ENCODE measurements at regions not wholly inside any gene's neighbourhood (a gene's known extent, or its start where the extent isn't known, plus 50 kb on each side); places are given as distances from the start of the nearest gene placed in this dataset.
"Not testable (repeated sequence)": the region's sequence is repeated elsewhere in the genome, so short reads cannot be mapped to it uniquely, and the experiment has no call there.

DNA sequence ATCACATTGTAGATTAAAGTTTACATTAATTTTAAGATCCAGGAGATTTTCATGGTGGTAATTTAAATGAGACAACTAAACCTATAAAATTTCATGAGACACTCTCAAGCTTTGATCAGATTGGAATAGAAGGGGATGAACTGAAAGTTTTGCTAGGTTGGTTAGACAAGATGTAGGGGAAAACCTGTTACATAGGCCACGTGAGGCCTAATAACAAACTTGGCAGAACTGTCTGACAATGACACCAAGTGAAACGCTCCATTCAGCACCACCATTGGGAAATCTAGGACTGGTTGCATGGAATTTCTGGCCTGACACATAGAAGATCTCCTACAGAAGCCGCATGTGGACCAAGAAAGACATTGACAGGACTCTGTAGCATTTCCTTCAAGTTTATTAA, 87.8 kb upstream of the SLC39A10 start:
- no peak for DNase-seq

DNA sequence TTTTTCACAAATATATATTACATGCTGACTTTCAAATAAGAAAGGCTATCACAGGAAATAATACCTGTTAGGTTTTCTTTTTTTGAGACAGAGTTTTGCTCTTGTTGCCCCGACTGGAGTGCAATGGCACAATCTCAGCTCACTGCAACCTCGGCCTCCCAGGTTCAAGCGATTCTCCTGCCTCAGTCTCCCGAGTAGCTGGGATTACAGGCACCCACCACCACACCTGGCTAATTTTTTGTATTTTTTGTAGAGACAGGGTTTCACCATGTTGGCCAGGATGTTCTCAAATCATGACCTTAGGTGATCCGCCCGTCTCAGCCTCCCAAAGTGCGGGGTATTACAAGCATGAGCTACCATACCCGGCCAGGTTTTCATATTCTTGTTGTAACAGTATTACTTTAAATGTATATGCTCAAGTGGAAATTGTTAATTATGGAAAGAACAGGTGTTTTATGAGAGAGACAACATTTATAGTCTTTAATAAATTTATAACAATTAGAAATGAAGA, 92.3 kb upstream of the SLC39A10 start:
- DNase-seq = not testable (repeated sequence)

DNA sequence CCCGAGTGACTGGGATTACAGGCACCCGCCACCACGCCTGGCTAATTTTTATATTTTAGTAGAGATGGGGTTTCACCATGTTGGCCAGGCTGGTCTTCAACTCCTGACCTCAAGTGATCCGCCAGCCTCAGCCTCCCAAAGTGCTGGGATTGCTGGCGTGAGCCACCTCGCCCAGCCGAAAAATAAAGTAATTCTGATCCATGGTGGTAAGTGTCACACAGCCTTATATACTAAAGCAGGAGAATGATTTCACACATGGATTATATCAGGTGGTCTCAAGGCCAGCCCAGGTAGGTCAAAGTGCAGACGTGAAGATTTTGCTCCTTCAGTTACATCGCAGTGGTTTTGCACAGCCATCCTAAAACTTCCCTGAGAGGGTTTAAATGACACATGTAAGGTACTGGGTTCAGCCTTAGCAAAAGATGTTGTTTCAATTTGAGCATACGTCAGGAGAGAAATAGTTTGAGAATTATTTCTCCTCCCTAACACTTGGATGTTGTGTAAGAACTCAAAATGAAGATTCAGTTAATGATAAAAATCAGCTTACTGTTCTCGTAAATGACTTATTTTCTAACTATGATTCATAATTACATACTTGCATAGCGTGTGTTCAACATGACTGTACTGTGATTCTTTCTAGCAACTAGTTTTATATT, 93.0 kb upstream of the SLC39A10 start:
- no peak for DNase-seq

DNA sequence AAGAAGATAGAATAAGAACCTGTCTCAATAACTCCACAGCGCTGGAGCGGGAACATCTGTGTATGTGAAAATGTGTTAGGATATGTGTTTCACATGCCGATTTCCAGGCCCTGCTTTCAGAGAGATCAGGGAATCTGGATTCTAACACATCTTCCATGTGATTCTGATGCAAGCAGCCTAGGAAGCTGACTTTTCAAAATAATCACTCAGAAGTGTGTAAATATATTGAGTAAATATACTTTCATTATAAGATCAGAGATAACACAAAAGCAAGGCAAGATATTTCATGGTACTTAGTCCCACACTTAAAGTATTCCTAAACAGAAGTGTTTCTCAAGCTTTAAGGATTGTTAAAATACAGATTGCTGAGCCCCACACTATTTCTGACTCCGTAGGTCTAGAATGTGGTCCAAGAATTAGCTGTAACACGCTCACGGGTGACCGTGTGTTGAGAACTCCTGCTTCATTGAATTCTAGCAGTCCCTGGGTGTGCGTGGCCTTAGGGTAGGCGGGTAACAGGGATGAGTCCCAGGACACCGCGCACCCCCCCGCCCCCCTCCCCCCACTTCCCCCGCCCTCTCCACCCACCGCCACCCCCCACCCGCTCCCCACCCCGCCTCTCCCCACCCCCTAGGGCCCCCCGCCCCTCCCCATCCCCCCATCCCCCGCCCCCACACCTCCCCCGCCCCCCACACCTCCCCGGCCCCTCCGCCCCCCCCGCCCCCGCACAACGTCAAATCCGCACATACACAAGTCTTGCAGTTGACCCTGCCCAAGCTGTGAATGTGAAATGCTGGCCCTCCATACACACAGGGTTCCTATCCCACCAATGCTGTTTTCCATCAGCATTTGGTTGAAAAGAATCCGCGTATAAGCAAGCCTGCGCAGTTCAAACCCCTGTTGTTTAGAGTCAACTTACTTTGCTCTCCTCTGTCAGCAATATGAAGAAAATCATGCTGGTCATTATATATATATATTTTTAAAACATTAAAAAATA, 94.2 kb upstream of the SLC39A10 start:
- DNase-seq = no peak

DNA sequence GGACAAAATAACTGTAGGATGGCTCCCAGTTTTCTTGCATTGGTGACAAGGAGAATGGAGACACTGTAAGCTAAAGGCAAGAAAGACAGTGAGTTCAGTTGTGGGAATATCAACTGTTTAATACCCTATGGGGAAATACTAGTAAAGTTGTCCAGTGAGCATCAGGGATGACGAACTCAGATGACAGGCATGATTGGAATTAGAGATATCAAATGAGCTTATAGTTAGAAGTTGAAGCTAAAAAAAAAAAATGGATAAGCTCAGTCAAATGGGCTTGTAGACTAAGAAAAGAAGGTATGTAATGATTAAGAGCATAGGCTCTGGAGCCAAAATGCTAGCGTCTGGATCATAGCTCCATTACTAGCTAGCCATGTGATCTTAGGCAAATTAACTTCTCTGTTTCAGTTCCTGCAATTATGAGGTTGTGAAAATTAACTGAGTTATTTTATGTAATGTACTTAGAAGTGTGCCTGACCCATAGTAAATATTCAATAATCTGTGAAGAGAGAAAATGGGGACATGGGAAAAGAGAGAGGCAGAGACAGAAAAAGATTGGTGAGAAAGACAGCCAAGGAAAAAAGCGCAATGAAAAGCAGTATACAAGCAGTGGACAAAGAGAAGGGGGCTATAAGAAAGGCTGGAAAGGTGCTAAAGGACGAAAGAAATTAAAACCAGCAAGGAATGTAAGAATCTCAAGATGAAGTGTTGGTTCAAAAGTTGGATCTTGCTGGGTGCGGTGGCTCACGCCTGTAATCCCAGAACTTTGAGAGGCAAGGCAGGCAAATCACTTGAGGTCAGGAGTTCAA, 95.7 kb upstream of the SLC39A10 start:
- DNase-seq = no peak

DNA sequence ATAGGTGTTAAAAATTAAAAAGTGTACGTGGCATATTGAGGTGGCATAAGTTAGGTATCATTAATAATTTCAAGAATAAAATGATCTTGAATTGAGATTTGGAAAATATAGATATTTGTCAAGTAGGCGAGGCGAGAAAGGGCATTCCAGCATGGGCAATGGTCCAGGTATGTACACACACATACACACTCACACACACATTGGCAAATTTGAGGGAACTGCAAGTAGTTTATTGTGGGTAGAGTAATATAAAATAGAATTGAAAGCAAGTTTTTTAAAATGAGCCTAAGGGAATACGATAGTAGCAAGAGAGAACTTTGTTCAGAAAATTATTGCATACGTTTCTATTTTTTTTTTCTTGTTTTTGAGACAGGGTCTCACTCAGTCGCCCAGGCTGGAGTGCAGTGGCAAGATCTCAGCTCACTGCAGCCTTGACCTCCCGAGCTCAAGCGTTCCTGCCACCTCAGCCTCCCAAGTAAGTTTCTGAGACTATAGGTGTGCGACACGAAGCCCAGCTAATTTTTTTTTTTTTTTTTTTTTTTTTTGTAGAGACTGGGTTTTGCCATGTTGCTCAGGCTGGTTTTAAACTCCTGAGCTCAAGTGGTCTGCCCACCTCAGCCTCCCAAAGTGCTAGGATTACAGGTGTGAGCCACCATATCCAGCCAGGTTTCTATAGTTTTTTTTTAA, 96.7 kb upstream of the SLC39A10 start:
- no peak for DNase-seq

DNA sequence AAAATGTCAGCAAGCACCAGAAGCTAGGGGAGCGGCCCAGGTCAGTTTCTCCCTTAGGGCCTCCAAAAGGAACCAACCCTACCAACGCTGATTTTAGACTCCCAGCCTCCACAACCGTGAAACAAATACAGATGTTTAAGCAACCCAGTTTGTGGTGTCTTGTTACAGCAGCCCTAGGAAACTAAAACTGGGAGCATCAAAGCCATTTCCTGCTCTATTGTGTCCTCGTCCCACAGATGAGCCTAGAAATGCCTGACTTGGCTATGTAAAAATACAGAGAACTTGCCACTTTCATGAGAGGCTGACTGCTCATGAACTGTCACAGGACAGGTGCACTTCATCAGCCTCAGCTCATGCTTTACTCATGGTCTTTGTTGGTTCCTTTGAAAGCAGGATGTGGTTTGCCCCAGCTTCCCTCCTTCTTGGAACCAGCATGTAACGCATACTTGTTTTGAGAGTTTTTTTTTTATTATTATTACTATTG, 97.6 kb upstream of the SLC39A10 start:
- DNase-seq = no peak

DNA sequence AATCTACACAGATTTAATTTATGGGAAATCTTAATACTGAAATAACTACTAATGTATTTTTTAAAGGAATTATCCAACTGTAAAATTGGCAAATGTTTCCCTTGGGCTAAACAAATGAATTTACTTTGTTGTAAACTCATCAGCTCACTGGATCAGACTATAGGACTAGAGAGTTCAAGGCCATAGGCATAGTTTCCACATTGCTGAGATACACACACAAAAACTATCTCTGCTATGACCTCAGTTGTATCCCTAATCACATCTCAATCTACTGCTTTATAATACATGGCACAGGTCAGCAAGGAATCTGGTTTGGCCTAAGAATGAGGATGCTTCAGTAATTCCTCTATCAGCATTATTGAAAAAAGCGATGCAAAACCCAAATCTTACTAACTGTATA, 101.1 kb upstream of the SLC39A10 start:
- DNase-seq = no peak

DNA sequence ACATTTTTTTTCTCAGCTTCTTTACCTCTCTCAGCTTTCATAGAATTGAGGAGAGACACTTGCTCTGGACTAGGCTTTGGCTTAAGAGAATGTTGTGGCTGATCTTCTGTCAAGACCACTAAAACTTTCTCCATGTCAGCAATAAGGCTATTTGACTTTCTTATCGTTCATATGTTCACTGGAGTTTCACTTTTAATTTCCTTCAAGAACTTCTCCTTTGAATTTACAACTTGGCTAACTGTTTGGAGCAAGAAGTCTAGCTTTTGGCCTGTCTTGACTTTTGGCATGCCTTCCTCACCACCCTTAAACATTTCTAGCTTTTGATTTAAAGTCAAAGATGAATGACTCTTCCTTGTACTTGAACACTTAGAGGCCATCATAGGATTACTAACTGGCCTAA, 104.4 kb upstream of the SLC39A10 start:
- DNase-seq = no peak

DNA sequence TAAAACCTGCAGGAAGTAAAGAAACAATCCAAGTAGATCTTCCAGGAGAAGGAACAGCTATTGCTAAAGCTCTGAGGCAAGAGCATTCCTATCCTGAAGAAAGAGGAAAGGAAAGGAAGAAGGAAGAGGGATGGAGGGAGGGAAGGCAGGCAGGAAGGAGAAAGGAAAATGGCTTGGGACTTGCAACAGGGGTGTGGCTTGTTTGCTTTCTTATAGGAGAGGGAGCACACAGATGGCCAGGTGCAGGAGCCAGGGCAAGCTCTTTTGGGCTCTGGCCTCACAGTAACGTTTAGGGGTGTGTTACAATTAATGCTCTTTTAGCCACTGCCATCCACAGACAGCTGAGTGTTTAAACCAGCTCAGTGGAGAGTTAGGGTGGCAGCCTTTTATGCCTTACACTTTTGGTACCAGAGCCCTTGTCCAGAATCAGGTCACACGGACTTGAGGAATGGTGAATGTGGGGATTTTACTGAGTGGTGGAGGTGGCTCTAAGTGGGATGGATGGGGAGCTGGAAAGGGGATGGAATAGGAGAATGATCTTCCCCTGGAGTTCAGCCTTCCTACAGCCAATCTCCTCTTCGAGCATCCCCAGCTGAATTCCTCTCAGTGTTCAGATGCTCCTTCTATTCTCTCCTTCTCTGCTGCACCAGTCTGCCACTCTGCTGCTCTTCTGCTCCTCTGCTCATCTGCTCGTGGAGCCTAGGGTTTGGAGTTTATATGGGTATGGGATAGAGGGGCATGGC, 108.7 kb upstream of the SLC39A10 start:
- DNase-seq = no peak

DNA sequence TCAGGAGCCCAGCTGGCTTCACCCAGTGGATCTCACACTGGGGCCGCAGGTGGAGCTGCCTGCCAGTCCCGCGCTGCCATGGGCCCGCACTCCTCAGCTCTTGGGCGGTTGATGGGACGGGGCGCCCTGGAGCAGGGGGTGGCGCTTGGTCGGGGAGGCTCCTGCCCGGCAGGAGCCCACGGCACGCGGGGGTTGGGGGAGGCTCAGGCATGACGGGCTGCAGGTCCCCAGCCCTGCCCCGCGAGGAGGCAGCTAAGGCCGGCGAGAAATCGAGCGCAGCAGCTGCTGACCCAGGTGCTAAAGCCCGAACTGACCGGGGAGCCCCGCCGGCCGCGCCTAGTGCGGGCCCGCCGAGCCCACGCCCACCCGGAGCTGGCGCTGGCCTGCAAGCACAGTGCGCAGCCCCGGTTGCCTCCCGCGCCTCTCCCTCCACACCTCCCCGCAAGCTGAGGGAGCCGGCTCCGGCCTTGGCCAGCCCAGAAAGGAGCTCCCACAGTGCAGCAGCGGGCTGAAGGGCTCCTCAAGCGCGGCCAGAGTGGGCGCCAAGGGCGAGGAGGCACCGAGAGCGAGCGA, 109.7 kb upstream of the SLC39A10 start:
- not testable (repeated sequence) for DNase-seq

DNA sequence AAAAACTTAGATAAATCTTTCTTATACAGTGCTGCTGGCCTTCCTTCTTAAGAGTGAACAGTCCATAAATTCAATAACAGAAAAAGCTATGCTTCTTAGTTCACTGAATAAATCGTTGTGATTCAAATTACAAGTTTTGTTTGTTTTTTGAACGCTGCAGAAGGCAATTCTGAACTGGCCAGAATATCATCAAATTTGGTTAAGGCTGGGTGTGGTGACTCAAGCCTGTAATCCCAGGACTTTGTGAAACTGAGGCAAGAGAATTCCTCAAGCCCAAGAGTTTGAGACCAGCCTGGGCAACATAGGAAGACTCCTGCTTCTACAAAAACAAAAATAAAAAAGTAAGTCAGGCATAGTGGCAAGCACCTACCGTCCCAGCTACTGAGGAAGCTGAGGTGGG, 111.2 kb upstream of the SLC39A10 start:
- no peak for DNase-seq

DNA sequence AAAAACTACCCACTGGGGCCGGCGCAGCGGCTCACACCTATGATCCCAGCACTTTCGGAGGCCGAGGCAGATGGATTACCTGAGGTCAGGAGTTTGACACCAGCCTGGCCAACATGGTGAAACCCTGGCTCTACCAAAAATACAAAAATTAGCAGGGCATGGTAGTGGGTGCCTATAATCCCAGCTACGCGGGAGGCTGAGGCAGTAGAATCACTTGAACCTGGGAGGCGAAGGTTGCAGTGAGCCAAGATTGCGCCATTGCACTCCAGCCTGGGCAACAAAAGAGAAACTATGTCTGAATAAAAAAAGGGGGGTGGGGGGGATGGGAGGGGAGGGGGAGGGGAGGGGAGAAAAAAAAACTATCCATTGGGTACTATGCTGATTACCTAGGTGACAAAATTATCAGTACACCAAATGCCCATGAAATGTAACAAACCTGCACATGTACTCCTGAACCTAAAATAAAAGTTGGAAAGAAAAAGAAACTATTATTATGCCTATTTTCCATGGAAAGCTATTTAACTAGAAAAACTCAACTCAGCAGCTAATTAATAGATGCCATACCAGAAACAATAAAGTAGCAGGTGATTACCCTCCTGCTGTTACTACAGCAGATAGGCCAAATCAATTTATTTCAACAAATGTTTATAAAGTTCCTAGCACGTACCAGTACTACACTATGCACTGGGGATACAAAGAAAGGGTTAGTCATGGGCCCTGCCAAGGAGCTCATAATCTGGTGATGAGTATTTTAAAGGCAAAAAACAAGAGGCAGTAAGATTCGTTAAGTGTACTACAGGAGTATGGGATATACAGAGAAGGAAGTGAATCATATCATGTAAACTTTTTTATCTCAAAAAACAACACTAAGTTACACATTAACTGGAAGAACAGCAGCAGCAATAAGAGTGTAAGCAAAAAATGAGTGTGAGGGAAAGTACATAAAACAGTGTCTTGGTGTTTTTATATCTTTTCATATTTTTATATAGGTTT, 112.8 kb upstream of the SLC39A10 start:
- no peak for DNase-seq

DNA sequence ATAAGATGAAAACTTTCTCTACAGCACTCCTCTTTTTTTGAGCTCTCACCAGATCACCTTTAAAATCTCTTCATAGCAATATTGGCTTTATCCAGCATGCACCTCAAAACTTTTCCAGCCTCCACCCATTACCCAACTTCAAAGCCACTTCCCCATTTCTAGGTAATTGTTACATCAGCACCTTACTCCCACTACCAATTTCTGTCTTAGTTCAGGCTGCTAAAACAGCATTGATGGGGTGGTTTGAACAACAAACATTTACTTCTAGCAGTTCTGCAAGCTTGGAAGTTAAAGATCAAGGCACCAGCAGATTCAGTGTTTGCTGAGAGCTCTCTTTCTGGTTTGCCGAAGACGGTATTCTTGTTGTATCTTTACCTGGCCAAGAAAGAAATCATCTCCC, 114.0 kb upstream of the SLC39A10 start:
- DNase-seq = no peak

DNA sequence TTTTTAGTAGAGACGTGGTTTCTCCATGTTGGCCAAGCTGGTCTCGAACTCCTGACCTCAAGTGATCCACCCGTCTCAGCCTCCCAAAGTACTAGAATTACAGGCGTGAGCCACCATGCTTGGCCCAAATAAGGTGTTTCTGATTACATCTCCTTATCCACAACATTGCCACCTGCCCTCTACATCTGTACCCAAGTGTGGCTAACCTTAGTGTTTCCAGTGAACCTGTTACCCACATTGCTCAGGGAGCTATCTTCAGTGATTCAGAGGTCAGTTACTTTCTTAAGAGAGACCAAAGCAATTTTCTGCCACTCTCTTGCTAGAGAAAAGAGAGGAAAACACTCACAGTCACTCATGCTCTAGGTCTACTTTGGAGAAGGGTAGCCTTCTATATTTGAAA, 115.0 kb upstream of the SLC39A10 start:
- DNase-seq = no peak

DNA sequence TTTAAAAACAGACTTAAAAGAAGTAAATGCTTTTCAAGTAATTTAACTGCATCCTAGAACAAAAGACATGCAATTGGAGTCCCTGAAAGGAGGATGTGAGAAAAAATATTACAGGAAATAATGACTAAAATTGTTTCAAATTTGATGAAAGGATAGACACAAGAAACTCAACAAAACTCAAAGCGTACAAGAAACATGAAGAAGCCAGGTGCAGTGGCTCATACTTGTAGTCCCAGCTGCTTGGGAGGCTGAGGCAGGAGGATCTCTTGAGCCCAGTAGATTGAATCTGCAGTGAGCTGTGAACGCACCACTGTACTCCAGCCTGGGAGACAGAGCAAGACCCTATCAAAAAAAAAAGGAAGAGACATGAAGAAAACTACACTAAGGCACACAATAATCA, 118.1 kb upstream of the SLC39A10 start:
- DNase-seq = no peak

DNA sequence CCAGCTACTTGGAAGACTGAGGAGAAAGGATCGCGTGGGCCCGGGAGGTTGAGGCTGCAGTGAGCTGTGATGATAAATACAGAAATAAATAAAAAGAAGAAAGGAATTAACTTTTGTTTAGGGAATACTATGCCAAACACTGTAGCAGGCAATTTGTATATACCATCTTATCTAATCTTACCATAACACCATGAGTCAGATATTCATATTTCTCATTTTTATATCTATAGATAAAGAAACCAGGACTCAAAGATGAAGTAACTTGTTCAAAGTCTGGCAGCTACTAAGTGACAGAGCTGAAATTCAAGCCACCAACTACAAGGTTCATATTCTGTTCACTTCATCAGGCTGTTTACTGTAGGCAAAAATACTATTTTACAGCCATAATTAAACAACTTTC, 119.2 kb upstream of the SLC39A10 start:
- no peak for DNase-seq

DNA sequence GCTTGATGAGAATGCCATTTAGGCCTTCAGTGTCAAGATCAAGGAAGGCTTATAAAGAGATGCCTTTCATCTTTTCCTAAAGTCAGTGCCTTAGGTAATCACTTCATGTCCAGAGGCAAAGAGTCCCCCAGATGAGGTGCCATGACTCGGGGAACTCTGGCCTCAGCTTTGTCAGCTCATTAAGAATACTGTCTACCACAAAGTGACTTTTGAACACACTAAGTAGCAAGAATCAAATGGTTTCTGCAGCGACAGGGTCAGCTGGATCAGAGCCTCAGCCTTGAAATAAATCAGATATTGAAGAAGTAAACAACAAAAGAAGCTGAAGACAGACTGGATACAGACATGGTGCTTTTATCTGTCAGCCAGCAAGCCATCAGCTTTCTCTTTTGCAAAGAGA, 120.1 kb upstream of the SLC39A10 start:
- DNase-seq = no peak

DNA sequence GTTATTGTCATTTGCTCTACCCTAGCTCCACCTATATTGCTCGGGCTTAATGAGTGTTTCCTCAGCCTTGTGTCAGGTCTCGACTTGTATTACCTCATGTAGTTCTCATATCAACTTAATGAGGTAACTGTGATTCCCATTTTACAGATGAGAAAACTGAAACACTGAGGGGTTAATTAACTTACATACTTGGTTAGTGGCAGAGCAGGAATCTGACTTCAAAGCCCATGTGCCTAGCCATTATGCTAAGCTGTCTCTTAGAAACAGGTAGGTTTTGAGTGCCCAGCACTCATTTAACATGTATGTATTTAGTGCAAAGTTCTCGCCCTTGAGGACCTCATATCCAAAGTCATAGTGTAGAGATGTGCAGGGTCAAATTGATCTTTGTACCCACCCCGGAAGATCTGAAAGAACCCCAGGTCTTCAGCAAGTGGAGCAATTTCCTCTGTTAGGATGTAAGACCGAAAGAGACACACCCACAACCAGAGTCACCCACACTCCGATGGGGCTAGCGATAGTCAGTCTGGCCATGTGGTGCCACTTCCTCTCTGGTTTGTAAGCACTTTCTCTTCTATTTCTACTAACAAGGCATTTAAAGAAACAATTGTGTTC, 121.0 kb upstream of the SLC39A10 start:
- no peak for DNase-seq
